ENCODE measurements at regions not wholly inside any gene's neighbourhood (a gene's known extent, or its start where the extent isn't known, plus 50 kb on each side); places are given as distances from the start of the nearest gene placed in this dataset.

- dilution Hi-C loops (cut with HindIII; ENCODE audit: low sequenced_read_pairs, unreplicated experiment) = no loop called here
- BruUV-seq (replicated peaks) = no TSS peak
Measured at GRCh38 chr6:50427267-50427666, 286.1 kb upstream of the TFAP2D start.

More at GRCh38 chr6:50427267-50427666, 286.1 kb upstream of the TFAP2D start:
- CTCF ChIA-PET = no interaction called here
- Histone ChIP-seq H3K4ac (ENCODE audit: low read depth, low read length) (no peak overlapping the region), H3K36me3 (ENCODE audit: control insufficient read depth, insufficient read depth, low read length) (no peaks in the 10 kb centered on the region), H2BK20ac (ENCODE audit: low read depth, low read length) (no peak overlapping the region), H3K23ac (ENCODE audit: low read depth, low read length) (no peak overlapping the region), H2AK5ac (ENCODE audit: low read depth, low read length) (no peak overlapping the region), H3K9ac (ENCODE audit: low read depth, low read length) (no peak overlapping the region), H3K14ac (replicated peaks; ENCODE audit: low read depth, low read length) (no peak overlapping the region), H4K91ac (ENCODE audit: insufficient read depth, low read depth, low read length) (no peak overlapping the region), H2BK15ac (ENCODE audit: low read depth, low read length) (no peak overlapping the region), H3K56ac (ENCODE audit: extremely low read depth, insufficient read depth, low read length) (no peak overlapping the region), H3K27ac (ENCODE audit: insufficient read depth, low read length) (no peak overlapping the region), H3K79me1 (ENCODE audit: low read depth in 1 of 2, low read length in 2 of 2) (no peaks in the 10 kb centered on the region), H3K9me1 (ENCODE audit: insufficient read depth, low read length) (no peaks in the 10 kb centered on the region), H2AFZ (replicated peaks; ENCODE audit: low read length, poor library complexity) (no peak overlapping the region), H4K20me1 (ENCODE audit: insufficient read depth, low read length) (no peaks in the 10 kb centered on the region), H2BK5ac (ENCODE audit: low read depth, low read length, poor library complexity, severe bottlenecking) (no peak overlapping the region), H3K4me1 (ENCODE audit: control insufficient read depth, insufficient read depth, low read length) (no peaks in the 10 kb centered on the region), H4K8ac (ENCODE audit: low read depth in 2 of 2, low read length in 2 of 2) (no peak overlapping the region), H3K4me2 (ENCODE audit: low read depth, low read length) (no peak overlapping the region), H2AK9ac (replicated peaks; ENCODE audit: low read depth, low read length, poor library complexity) (no peak overlapping the region), H4K5ac (ENCODE audit: low read depth, low read length) (no peak overlapping the region), H3K9me3 (ENCODE audit: control insufficient read depth, insufficient read depth, low read length) (no peaks in the 10 kb centered on the region), H3K4me3 (ENCODE audit: insufficient read depth, low read depth, low read length) (no peak overlapping the region), H3K27me3 (ENCODE audit: control insufficient read depth, insufficient read depth, low read length) (no peaks in the 10 kb centered on the region), H2BK120ac (ENCODE audit: low read depth, low read length) (no peak overlapping the region), H3K18ac (ENCODE audit: low read depth, low read length) (no peak overlapping the region)
- WGBS, 2 experiments (ENCODE audit: extremely low coverage in 2 of 2, insufficient read length in 1 of 2) = no CpG with 5 or more reads among the region's 4 CpGs
- TF ChIP-seq RFX5 (IDR thresholded peaks at IDR 0.05; ENCODE audit: low read depth, low read length) = no peak
- no peak for TF ChIP-seq RCOR1 (IDR thresholded peaks at IDR 0.05; ENCODE audit: insufficient replicate concordance, low read length)
- POLR2A ChIA-PET (ENCODE audit: unreplicated experiment) = no interaction called here
- in situ Hi-C loops (cut with MboI; ENCODE audit: low sequenced_read_pairs) = no loop called here
- no peak for DNase-seq
- no peak for ATAC-seq (ENCODE audit: low read depth)
- intact Hi-C loops (cut with micrococcal nuclease) = no loop called here
